Epithelial cell of esophagus (primary cell): ENCODE measurements at regions not wholly inside any gene's neighbourhood (a gene's known extent, or its start where the extent isn't known, plus 50 kb on each side); places are given as distances from the start of the nearest gene placed in this dataset.

ENCODE experiments used
- DNase-seq: peaks from one replicate; pipeline ENCODE4 v3.0.0; 2010; ENCODE audit warnings: low read depth
- H3K4me3 ChIP-seq: 2 replicates; pipeline ENCODE4 v1.5.1; 2011; ENCODE audit warnings: mild to moderate bottlenecking, low read length, control low read depth
- TF ChIP-seq, protein P1 (sequence below): IDR thresholded peaks from 2 replicates; pipeline ENCODE4 v1.5.1; 2011; ENCODE audit warnings: low read depth, mild to moderate bottlenecking, low read length, control low read depth, inconsistent platforms; ENCODE audit not compliant: insufficient read depth; ENCODE audit errors: missing control alignments

DNA sequence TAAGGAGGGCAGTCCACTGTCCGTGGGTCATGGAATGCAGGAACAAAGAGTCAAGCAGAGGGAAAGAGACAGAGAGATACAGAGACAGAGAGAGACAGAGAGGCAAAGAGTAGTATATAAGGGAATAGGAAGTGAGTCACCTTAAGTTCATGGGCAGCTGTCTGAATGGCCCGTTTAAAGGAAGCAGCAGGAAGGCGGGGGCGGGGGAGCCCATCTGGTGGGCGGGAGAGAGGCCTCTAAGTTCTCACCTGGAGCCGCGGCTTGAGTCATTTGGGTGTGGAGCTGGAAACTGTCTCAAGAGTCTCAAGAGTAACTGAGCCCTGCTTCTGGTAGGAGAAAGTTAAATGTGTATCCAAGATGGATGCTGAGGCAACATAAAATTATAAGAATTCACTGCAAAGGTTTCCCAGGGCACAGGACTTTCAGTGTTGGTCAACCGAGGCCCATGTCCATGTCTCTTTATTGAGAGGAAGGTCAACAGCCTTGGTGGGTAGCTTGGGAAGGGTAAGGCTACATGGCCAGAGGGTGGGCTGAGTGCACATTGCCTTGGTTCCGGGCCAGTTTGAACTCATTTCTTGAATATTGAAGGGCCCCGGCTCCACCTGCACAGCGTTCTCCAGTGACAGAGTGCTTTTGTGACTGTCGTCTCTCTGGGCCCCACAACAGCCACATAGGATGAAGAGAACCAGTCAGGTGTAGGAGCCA, 85.5 kb upstream of the CACUL1 start:
- H3K4me3 ChIP-seq: no peak overlapping the region
- peak; percentile 99 for DNase-seq
- TF ChIP-seq, protein P1, sequence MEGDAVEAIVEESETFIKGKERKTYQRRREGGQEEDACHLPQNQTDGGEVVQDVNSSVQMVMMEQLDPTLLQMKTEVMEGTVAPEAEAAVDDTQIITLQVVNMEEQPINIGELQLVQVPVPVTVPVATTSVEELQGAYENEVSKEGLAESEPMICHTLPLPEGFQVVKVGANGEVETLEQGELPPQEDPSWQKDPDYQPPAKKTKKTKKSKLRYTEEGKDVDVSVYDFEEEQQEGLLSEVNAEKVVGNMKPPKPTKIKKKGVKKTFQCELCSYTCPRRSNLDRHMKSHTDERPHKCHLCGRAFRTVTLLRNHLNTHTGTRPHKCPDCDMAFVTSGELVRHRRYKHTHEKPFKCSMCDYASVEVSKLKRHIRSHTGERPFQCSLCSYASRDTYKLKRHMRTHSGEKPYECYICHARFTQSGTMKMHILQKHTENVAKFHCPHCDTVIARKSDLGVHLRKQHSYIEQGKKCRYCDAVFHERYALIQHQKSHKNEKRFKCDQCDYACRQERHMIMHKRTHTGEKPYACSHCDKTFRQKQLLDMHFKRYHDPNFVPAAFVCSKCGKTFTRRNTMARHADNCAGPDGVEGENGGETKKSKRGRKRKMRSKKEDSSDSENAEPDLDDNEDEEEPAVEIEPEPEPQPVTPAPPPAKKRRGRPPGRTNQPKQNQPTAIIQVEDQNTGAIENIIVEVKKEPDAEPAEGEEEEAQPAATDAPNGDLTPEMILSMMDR: no peak

DNA sequence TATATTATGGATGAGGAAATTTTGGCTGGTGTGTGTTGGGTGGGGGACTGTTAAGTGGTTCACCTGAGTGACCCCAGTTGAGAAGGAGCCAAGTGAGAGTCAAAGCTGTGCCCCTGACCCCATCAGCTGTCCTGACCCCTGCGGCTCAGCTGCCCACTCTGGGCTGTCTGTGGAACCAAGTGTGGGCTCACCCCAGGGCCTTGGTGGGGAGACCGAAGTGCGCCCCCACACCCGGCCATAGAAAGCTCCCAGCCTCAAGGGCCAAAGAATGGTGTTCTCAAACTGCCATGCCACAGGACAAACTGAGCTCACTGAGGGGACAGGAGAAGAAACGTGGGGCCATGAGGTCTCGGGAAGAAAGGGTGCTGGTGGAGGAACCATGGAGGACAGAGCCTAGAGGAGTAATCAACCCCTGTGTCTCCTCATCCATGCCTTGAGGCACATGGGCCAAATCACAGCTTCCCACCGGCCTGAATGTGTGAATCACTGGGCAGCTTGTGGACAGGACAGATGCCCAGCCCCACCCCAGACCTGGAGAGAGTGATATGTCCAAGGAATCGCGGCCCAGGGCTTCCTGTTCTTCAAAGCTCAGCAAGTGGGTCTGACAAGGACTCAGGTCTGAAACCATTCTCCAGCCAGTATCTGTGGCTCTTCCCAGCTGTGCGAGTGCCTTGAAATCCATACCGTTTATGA, 86.2 kb upstream of the CACUL1 start:
- no peak for DNase-seq
- H3K4me3 ChIP-seq: no peak overlapping the region
- TF ChIP-seq, protein P1: no peak

DNA sequence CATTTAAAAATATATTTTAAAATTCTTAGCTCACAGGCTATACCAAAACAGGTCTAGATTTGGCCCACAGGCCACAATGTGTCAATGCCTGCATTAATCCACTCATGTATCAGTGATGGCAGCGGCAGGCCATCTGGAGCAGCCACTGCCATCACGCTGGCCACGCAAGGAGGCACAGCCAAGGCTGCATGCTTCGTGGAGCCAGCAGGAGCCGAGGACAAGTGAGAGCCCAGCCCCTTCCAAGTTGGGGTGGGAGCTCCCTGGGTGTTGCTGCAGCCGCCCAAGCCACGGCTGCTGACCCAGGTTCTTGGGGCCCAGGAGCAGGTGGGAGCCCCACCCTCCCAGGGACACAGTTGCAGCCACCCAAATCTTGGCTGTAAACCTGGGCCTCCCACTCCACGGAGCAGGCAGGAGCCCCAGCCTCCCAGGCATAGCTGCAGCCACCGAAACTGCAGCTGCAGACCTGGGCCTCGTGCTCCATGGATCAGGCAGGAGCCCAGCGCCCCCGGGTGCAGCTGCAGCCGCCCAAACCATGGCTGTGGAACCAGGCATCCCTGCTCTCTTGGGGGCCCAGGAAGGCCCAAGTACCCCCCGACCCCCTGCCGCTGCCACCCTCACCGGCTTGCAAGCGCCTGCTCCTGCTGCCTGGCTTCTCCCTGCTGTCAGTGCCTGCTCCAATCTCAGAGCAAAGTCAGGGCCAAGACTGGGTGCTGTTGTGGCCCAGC, 87.3 kb upstream of the CACUL1 start:
- H3K4me3 ChIP-seq: no peak overlapping the region
- no peak for DNase-seq
- TF ChIP-seq, protein P1: no peak

DNA sequence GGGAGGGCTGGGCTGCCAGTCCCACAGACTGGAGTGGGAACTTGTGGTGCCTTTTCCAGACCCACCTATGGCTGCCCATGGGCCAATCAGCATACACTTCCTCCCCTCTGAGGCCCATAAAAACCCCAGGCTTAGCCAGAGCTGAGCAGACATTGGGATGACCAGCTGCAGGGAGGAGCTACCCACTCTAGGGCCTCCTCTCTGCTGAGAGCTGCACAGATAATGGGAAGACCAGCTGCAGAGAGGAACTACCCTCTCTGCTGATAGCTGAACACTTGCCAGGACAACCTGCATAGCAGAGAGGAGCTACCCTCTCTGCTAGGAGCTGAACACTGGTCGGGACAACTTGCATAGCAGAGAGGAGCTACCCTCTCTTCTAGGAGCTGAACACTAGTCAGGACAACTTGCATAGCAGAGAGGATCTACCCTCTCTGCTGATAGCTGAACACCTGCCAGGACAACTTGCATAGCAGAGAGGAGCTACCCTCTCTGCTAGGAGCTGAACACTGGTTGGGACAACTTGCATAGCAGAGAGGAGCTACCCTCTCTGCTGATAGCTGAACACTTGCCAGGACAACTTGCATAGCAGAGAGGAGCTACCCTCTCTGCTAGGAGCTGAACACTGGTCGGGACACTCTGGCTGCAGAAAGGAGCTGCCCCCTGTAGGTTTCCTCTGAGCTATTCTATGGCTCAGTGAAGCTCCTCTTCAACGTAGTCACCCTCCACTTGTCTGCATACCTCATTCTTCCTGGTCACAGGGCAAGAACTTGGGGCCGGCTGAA, 88.3 kb upstream of the CACUL1 start:
- TF ChIP-seq, protein P1: no peak

DNA sequence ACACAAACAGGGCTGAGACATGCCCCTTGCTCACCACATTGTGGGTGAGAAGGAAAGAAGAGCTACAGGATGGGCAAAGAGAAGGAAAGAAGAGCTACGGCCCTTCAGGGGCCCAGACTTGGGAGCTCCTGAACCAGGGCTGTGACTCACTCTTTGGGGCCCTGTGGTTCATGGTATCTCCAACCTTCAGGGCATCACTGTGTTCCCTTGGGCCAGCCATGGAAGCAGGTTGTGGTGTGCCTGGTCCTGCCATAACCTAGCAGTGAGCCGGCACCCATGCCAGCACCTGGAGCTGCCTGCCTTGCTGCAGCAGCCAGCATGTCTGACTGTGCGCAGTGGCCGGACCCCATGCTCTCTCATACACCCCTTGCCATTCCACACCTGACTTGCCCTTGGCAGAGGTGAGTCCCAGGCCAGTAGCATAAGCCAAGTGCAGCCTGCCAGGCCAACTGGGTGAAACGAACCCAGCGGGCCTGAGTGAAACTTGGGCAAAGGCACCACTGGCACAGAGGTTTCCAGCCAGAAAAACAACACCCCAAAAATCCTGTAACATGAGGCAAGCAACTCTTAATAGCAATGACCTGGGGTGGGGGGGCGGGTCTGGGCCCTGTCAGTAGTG, 89.0 kb upstream of the CACUL1 start:
- DNase-seq: no peak
- no peak overlapping the region for H3K4me3 ChIP-seq
- TF ChIP-seq, protein P1: no peak

More for the DNA sequence above, 88.3 kb upstream of the CACUL1 start:
- H3K4me3 ChIP-seq: no peak overlapping the region
- DNase-seq: no peak

DNA sequence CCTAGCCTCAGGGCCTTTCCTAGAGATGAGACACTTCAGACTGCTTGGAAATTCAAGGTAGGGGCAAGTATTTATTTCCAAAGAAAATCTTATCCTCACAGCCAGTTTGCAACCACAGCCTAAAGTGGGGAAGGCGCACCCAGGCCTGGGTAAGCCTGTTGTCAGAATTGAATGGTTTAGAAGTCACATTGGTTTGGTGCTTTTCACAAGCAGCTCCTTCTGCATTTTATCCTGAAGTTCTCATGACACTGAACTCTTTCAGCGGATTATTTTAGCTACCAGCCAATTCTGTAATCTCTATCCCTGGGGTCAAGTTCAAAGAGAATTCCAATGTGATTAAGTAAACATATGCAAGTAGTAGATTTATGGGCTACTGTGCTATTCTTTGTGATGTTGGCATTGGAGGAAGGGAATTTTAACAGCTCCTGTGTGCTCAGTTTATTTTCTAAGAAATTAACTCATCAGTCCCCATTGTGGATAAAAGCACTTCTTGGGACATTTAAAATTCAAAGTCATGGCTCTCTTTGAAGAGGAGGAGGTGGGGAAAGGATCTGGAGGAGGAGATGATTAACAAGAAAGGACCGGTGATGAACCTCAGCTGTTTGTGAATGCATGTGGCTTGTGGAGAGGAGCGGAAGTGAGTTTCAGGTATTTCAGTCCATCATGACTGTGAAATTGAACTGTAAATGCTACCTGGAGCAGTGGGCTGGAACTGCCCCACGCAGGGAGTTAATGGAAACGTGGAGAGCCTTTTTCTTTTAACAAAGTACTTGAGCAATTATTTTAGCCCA, 90.2 kb upstream of the CACUL1 start:
- H3K4me3 ChIP-seq: no peak overlapping the region
- peak; percentile 58 for DNase-seq
- TF ChIP-seq, protein P1: no peak
